ENCODE measurements at regions not wholly inside any gene's neighbourhood (a gene's known extent, or its start where the extent isn't known, plus 50 kb on each side); places are given as distances from the start of the nearest gene placed in this dataset.
"Not testable (repeated sequence)": the region's sequence is repeated elsewhere in the genome, so short reads cannot be mapped to it uniquely, and the experiment has no call there.

DNA sequence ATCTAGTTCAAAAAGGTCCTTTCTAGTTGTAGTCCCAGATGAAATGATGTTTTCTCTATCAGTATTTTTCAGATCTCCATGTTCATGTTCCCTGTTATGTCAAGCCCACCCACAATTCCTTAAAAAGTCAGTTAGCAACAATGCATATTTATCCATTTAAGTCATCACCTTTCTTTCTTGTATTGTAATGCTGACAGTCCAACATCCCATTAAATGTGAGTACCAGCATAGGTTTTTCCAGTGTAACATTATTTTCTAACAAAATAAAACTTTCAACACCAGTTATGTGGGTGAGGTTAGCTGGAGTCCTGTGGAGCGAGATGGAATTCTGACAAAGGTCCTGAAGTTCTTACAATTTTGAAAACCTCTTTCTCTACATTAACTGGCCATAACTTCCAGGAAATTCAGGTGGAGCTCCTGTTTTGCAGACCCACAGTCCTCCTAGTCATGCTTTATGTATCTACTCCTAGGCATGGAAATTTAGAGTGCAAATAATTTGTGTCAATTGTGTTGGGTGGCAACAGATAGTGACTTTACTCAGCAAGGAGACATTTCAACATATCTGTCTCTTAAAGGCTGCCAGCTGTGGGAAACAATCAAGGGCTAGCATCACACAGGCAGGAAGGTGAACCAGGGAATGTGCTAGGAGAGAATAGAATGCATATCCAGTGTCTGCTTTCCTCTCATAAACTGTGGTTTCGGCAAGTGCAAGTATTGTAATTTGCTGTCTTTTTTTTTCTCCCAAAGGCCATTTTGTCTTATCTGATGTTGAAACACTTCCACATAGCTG, 162.6 kb downstream of the MTERF1 start:
- DNase-seq, result peak; percentile 66

DNA sequence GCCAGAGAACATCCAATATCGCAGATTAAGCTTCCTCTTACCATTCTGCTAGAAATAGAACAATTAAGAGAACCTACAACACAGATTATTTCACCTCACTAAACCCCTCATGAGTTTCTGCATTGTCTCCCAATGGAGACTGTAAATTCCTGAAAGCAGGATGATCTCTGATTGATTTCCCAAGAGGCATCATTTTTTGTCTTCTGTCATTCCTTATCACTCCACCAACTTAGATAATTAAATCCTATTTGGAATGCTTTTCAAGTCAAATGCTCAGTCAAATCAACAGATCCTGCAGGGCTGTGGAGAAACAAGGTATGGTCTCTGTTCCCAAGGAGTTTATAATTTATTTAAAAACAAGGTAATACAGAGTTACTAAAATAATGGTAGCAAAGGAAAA, 161.5 kb downstream of the MTERF1 start:
- DNase-seq, result no peak

DNA sequence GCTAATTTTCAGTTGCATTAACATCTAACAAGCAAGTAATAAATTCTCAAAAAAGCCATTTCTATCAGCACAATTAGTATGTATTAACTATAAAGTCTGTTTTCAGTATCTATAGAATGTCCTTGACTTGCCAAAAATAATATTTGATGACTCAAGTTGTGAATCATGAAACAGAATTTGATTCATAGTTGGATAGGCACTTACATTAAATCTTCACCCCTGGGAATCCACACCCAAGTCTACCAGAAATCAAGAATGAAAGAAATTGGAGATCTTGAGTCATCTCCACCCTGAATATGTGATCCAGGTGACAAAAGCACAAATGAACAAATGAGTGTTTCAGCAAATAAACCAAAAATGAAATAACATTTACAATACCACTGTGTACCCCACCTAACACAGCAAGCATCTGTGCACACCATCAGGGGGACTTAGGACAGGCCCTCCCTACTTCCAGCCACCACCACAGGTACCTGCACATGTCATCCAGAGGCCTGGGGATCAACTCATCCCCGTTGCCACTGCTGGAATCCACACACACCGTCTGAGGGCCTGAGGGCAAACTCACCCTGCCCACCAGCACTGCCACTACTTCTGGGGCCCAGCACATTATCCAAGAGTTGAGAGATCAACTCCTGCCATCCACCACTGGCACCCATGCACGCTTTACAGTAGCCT, 160.1 kb downstream of the MTERF1 start:
- no peak for DNase-seq

DNA sequence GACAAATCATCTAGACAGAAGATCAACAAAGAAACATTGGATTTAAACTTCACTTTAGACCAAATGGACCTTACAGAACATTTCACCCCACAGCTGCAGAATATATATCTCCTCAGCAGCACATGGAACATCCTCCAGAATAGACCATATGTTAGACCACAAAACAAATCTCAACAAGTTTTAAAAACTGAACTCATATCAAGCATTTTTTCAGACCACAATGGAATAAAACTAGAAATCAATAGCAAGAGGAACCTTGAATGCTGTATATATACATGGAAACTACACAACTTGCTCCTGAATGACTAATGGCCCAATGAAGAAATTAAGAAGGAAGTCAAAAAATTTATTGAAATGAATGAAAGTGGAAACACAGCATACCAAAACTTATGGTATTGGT, 157.7 kb downstream of the MTERF1 start:
- DNase-seq, result no peak

DNA sequence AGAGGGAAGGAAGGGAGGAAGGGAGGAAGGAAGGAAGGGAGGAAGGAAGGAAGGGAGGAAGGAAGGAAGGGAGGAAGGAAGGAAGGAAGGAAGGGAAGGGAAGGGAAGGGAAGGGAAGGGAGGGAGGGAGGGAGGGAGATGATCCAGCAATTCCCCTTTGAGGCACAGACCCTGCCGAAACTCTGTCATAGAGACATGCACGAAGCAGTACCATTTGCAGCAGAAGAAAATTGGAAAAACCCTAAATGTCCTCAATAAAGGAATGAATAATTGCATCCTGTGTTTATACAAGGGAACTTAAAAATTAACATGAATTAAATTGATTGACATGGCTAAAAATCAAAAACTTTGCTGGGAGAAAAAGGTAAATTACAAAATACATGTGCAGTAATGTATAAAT, 151.5 kb downstream of the MTERF1 start:
- not testable (repeated sequence) for DNase-seq

DNA sequence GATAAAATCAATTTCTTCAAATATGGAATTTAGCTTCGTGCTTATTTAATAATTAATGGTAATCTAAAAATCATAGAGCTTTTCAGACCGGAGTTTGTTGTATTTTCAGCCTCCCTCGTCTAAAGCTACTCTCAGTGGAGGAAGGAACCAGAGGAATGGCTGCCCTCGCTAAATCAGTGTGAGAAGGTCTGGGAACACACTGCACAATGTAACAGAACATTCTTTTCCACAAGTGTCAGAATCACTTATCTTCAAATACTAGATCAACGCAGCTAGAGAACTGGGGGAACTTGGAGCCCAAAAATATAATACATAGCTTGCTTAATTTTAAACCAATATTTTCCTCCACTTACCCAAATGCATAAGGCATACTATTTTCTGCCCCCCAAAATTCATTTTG, 148.5 kb downstream of the MTERF1 start:
- no peak for DNase-seq

DNA sequence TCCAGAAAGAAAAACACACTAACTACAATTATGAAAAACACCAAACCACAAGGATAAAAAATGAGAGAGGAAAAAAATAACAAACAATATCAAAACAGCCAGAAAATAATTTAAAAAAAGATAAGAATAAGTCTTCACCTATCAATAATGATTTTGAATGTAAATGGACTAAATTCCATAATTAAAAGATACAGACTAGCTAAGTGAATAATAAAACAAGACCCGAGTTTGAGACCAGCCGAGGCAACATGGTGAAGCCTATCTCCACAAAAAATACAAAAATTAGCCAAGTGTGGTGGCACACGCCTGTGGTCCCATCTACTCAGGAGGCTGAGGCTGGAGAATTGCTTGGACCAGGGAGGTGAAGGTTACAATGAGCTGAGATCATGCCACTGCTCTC, 131.1 kb downstream of the MTERF1 start:
- DNase-seq, result no peak

DNA sequence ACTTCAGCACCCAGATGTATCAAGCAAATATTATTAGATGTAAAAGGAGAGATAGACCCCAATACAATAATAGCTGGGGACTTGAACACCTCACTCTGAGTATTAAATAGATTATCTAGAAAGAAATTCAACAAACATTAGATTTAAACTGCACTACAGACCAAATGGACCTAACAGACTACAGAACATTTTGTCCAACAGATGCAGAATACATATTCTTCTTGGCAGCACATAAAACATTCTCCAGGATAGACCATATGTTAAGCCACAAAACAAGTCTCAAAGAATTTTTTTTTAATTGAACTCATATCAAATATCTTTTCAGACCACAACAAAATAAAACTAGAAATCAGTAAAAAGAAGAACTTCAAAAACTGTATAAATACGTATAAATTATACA, 130.4 kb downstream of the MTERF1 start:
- no peak for DNase-seq

DNA sequence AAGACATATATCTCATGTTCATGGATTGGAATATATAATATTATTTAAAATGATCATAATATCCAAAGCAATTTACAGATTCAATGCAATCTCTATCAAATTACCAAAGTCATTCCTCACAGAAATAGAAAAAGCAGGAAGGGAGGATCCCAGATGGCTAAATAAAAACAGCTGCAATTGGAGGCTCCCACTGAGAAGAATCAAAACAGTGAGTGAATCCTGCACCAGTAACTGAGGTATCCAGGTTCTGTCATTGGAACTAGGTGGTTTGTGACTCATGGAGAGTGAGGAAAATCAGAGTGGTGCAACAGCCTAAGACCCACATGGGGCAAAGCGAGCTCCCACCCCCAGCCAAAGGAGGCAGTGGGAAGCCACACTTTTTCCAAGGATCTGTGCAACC, 128.4 kb downstream of the MTERF1 start:
- no peak for DNase-seq

DNA sequence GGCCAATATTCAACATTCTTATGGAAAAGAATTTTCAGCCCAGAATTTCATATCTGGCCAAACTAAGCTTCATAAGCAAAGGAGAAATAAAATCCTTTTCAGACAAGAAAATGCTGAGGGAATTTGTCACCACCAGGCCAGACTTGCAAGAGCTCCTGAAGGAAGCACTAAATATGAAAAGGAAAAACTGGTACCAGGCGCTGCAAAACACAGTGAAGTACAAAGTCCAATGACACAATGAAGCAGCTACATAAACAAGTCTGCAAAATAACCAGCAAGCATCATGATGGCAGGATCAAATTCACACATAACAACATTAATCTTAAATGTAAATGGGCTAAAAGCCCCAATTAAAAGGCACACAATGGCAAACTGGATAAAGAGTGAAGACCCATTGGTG, 126.2 kb downstream of the MTERF1 start:
- not testable (repeated sequence) for DNase-seq

DNA sequence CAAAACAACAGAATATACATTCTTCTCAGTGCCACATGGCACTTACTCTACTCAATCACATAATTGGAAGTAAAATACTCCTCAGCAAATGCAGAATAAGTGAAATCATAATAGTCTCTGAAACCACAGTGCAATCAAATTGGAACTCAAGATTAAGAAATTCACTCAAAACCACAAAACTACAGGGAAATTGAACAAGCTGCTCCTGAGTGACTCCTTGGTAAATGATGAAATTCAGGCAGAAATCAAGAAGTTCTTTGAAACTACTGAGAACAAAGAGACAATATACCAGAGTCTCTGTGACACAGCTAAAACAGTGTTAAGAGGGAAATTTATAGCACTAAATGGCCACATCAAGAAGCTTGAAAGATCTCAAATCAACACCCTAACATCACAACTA, 125.4 kb downstream of the MTERF1 start:
- peak; percentile 81 for DNase-seq

DNA sequence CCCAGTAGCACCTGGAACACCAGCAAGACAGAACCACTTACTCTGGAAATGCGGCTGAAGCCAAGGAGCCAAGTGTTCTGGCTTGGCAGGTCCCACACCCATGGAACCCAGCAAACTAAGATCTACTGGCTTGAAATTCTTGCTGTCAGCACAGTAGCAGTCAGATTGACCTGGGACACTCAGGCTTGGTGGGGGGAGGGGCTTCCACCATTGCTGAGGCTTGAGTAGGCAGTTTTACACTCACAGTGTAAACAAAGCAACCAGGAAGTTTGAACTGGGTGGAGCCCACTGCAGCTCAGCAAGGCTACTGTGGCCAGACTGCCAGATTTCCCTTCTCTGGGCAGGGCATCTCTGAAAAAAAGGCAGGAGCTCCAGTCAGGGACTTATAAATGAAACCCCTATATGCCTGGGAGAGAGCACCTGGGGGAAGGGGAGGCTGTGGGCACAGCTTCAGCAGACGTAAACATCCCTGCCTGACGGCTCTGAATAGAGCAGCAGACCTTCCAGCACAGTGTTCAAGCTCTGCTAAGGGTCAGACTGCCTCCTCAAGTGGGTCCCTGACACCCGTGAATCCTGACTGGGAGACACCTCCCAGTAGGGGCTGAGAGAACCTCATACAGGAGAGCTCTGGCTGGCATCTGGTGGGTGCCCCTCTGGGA, 121.2 kb downstream of the MTERF1 start:
- DNase-seq, result peak; percentile 95

DNA sequence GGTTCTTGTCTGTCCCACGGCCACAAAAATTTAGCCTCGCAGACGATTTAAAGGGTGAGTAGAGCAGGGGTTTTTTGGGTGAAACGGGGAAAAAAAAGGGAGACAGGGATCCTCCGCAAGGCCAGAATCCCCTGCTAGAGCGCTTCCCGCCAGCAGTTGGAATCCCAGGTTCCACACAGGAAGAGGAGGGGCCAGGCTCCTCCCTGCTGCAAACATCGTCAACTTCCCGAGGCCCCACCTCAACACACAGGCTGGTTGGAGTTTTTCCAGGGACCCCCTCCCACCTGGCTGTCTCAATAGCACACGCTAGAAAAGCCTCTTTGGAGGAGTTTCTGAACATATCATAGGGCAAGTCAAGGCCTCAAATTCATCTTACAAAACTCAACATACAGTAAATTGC, 112.7 kb downstream of the MTERF1 start:
- DNase-seq, result no peak

DNA sequence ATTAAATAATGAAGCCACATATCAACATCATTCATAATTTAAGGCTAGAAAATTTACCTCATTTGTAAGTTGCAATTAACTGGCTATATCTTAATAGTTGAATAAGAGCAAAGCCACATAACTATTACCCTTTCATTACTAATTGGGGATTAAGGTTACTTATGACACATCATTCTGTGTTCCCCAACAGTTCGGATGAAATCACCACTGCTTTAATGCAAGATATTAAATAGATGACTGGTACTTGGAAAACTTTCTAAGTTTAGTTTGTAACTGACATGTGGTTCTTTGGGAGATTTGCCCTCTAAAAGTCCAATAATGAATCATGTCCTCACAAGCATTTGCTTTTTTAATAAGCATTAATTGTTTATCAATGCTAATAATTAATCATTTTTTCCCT, 109.1 kb downstream of the MTERF1 start:
- no peak for DNase-seq

DNA sequence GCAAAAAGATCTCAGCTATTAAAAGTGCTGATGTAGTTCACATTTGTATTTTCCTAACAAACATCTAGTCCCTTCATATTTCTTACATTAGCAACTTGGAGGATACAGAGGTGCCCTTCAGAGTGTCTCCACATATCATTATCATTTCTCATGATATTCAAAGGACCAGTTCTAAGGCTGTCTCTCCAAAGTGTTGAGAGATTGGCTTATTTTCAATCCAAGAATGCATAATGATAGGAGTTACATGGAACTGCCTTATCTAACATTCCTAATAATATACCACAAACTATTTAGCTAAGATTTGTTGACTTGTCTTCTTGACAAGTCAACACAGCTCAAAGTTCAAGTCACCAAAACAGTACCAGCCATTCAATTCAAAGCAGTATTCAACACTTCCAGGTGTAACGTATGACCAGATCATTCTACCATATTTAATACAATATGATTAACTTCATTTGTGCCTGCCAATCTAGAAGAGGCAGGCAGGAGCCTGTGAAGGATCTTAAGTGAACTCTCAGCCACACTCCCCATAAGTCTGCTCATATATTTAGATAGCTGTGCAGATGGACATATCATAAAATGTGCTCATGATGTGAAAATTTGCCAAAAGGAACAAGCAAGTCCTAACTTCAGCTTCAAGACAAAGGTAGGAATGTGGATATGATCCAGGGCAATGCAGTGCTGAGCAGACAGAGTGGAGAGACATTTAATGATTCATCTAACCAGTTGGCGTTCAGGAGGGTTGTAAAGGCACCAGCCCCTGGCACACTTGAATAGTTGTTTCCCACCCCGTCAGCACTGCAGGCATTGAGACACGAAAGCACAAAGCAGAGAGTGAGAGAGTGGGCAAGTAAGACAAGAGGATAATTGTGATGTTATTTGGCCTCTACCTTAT, 108.3 kb downstream of the MTERF1 start:
- no peak for DNase-seq

DNA sequence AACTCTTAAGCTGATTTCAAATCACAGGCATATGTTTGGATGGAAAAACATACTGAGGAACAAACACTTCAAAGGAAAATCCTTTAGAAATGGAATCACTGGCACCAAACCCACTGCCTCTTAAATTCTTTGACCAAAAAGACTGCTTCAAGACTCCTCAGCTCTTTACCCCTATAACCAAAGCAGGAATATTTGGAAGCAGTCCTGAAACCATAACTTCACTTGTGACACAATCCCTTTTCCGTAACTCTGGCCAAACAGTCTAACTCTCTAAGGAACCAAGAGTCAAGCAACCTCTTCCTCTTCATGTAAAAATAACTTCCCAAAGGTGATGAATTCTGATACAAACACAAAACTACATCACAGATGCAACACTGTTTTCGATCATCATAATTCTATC, 104.3 kb downstream of the MTERF1 start:
- no peak for DNase-seq

DNA sequence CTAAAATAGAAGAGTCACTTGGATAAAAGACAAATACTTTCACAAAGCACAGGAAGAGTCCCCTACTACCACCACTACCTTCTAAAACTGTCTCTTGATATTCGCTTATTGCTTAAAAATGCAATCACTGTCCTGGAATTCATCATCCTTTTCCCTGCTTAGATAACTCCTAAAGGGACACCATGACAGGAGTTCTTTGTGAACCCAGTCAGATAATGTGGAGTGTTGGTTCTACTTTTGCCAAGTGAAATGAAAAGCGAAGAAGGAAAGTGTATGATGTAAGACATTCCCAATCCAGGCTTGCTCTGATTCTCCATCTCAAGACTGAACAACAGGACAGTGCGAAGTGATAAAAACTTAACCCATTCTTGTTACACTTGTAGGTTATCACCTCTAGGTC, 103.0 kb downstream of the MTERF1 start:
- no peak for DNase-seq

DNA sequence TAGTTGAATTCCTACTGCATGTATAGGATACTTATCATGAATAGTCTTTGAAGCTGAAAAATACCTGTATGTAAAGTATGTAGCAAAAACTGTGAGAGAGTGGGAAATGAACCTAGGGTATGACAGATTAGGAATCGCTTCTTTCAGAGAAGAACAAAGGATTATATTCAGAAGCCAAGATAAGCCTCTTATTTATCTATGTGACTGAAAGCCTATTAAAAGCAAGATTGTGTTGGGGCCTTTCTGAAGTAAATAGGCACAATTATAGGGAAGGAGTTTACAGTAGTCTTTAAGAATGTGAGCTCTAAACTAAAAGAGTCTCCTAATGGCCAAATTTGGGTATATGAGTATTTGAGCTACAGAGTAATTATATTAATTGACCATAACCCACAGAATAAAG, 102.1 kb downstream of the MTERF1 start:
- DNase-seq, result no peak

DNA sequence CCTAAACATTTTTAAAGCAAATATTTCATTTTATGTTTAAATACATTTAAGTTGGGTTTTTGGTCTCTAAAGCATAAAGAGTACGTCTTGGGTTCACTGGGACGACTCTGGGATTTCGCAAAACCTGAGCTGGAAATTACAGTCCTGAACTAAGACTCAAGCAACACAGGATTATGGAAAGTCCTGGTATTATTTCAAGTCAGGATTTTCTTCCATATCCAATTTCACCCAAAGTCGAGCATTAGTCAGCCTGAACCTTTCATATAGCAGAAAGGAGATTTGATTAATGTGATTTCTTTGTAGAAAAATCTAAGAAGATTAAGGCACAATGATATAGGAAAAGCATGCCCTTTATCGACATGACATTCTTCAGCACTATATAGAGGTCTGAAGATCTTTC, 100.0 kb downstream of the MTERF1 start:
- no peak for DNase-seq

DNA sequence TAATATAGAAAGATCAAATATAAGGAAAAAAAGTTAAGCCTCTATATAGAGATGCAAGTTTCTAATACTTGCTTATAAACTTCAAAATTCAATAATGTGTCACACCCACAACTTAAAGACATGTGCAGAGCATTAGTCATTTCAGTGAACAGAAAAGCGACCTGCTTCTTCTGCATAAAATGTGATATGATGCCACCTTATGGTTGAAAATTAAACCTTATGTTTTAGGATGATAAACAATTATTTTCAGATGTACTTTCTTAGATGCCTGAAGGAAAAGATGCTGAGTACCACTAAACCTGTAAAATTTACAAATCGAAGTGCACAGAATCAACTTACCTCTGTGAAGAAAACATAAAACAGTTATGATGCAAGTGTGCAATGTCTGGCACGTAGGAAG, 96.0 kb downstream of the MTERF1 start:
- DNase-seq, result peak; percentile 99

DNA sequence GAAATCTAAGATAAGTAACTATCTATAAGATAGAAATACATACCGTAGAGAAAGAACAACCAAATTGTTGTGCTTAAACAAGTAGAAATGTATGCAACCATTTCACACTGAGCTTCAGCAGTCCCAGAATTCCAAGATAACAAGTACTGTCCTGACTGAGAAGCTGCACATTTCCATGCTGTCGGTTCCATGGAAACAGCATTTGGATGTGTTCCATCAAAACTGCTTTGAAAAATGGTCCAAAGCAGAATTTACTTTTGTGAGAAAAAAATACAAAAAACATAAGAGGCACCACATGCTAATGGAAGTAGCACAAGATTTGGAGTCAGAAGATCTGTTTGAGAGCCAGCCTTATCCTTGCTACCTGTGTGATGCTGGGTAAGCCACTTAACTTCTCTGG, 92.6 kb downstream of the MTERF1 start:
- DNase-seq, result no peak

DNA sequence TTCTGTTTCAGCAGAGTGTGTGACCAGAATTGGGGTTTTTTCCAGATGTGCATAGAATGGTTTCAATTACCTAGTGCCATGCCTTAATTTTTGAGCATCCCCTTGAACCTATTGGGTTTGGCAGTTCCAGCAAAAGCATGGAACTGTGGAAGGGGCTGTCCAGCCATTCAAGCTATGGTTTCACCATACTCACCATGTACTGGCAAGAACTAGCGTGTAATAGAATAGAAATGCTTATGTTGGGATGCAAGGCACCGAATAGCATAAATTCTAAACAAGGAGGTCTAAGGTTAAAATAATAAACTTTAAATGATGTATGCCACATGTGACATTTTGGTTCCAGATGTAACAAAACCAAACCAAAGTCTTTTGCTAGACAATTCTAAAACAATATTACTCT, 91.4 kb downstream of the MTERF1 start:
- DNase-seq, result no peak

DNA sequence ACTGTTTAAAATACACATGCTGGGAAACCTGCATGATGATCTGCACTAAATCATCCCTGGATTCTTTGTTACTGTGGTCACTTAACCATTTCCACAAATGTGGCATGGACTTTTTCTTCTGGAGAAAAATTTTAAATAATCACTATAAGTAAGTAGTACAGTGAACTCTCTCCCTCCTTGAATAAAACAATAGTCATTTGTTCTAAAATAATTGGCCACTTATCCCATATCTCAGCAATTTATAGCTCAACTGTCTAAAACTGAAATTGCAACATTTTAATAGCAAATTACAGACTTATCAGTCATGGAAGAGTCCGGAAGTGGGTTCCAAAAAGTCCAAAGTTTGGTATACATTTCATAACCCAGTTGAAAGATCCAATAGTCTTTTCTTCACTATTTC, 90.9 kb downstream of the MTERF1 start:
- no peak for DNase-seq
